DOHH2 (cell line): ENCODE measurements at regions not wholly inside any gene's neighbourhood (a gene's known extent, or its start where the extent isn't known, plus 50 kb on each side); places are given as distances from the start of the nearest gene placed in this dataset.

Experiments used
- H3F3A ChIP-seq: fragments of 200-600 bp; sonication (generic), shearing (Covaris generic); 2 replicates; pipeline ENCODE4 v1.6.0; 2016; ENCODE audit warnings: antibody characterized with exemption, mild to moderate bottlenecking; ENCODE audit not compliant: control insufficient read depth, insufficient read depth
- H3K27ac ChIP-seq: fragments of 200-600 bp; sonication (generic); 2 replicates; pipeline ENCODE4 v1.5.1; 2014; ENCODE audit warnings: low read depth, mild to moderate bottlenecking, low read length, moderate library complexity
- H3K27me3 ChIP-seq: fragments of 200-600 bp; sonication (generic); 2 replicates; pipeline ENCODE4 v1.6.1; 2014; ENCODE audit warnings: mild to moderate bottlenecking, low read length, mixed read lengths; ENCODE audit not compliant: control insufficient read depth
- H3K36me3 ChIP-seq: fragments of 200-600 bp; sonication (generic); 2 replicates; pipeline ENCODE4 v1.6.1; 2014; ENCODE audit warnings: mild to moderate bottlenecking, low read length, moderate library complexity, mixed read lengths; ENCODE audit not compliant: control insufficient read depth
- H3K4me1 ChIP-seq: fragments of 200-600 bp; sonication (generic); 2 replicates; pipeline ENCODE4 v1.6.1; 2014; ENCODE audit warnings: mild to moderate bottlenecking, low read length, mixed read lengths; ENCODE audit not compliant: control insufficient read depth
- H3K4me2 ChIP-seq: fragments of 200-600 bp; sonication (generic); 2 replicates; pipeline ENCODE4 v1.6.0; 2014; ENCODE audit warnings: mild to moderate bottlenecking, low read length, moderate library complexity
- H3K4me3 ChIP-seq: fragments of 200-600 bp; sonication (generic); 2 replicates; pipeline ENCODE4 v1.5.1; 2014; ENCODE audit warnings: mild to moderate bottlenecking, low read length, mixed read lengths
- H3K79me2 ChIP-seq: fragments of 200-600 bp; sonication (generic); 2 replicates; pipeline ENCODE4 v1.6.1; 2014; ENCODE audit warnings: mild to moderate bottlenecking, low read length, mixed read lengths; ENCODE audit not compliant: control insufficient read depth
- H3K9me2 ChIP-seq: fragments of 200-600 bp; sonication (generic); replicated peaks from 2 replicates; pipeline ENCODE4 v1.6.1; 2014; ENCODE audit warnings: mild to moderate bottlenecking, low read length, mixed read lengths; ENCODE audit not compliant: control insufficient read depth
- H3K9me3 ChIP-seq: fragments of 200-600 bp; sonication (generic); 2 replicates; pipeline ENCODE4 v1.6.1; 2014; ENCODE audit warnings: antibody characterized with exemption, low read length, mixed read lengths; ENCODE audit not compliant: control insufficient read depth, insufficient read depth
- H4K20me1 ChIP-seq: fragments of 200-600 bp; sonication (generic); 2 replicates; pipeline ENCODE4 v1.6.0; 2014; ENCODE audit warnings: low read depth, mild to moderate bottlenecking, antibody characterized with exemption, low read length, moderate library complexity; ENCODE audit not compliant: control insufficient read depth, insufficient read depth
- EZH2phosphoT487 ChIP-seq: fragments of 200-600 bp; sonication (generic); IDR thresholded peaks from 2 replicates; pipeline ENCODE4 v1.6.1; 2017; ENCODE audit warnings: borderline replicate concordance, mild to moderate bottlenecking, antibody characterized with exemption, low read length, moderate library complexity, mixed read lengths
- TF ChIP-seq, protein P1 (sequence below): fragments of 200-600 bp; sonication (generic); IDR thresholded peaks from one replicate; pipeline ENCODE4 v1.5.1; 2014; ENCODE audit warnings: antibody characterized with exemption, mild to moderate bottlenecking, low read depth, low read length; ENCODE audit not compliant: poor library complexity, severe bottlenecking

- H3K4me3 ChIP-seq: no peak overlapping the region
- no peaks in the 10 kb centered on the region for H3K4me1 ChIP-seq
- no peak overlapping the region for H3K27ac ChIP-seq
- no peaks in the 10 kb centered on the region for H3K36me3 ChIP-seq
- no peaks in the 10 kb centered on the region for H3K27me3 ChIP-seq
- no peak overlapping the region for H3K4me2 ChIP-seq
- no peaks in the 10 kb centered on the region for H3K9me2 ChIP-seq
- H3K79me2 ChIP-seq: no peaks in the 10 kb centered on the region
- TF ChIP-seq, protein P1, sequence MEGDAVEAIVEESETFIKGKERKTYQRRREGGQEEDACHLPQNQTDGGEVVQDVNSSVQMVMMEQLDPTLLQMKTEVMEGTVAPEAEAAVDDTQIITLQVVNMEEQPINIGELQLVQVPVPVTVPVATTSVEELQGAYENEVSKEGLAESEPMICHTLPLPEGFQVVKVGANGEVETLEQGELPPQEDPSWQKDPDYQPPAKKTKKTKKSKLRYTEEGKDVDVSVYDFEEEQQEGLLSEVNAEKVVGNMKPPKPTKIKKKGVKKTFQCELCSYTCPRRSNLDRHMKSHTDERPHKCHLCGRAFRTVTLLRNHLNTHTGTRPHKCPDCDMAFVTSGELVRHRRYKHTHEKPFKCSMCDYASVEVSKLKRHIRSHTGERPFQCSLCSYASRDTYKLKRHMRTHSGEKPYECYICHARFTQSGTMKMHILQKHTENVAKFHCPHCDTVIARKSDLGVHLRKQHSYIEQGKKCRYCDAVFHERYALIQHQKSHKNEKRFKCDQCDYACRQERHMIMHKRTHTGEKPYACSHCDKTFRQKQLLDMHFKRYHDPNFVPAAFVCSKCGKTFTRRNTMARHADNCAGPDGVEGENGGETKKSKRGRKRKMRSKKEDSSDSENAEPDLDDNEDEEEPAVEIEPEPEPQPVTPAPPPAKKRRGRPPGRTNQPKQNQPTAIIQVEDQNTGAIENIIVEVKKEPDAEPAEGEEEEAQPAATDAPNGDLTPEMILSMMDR: no peak
- no peak for TF ChIP-seq EZH2phosphoT487
- no peaks in the 10 kb centered on the region for H3K9me3 ChIP-seq
- H3F3A ChIP-seq: no peaks in the 10 kb centered on the region
- H4K20me1 ChIP-seq: no peaks in the 10 kb centered on the region
These were observed 219.1 kb upstream of the FMN2 start for GRCh38 chr1:239872626-239873025.

DNA sequence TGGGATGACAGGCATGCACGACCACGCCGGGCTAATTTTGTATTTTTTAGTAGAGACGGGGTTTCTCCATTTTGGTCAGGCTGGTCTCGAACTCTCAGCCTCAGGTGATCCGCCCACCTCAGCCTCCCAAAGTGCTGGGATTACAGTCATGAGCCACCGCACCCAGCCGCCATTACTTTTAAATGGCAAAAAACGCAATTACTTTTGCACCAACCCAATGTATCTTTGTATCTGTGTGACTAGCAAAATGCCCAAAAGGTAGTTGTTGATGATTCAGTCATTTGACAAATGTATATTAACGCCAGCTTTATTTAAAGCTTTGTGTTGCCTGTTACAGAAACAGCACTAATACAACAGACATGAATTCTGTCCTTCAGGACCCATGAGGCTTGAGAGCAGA lies 216.9 kb upstream of the FMN2 start:
- Histone ChIP-seq H3K27me3 (no peaks in the 10 kb centered on the region), H3K36me3 (no peaks in the 10 kb centered on the region), H3K9me3 (no peaks in the 10 kb centered on the region), H4K20me1 (no peaks in the 10 kb centered on the region), H3K4me3 (no peak overlapping the region), H3K27ac (no peak overlapping the region), H3K4me2 (no peak overlapping the region), H3F3A (no peaks in the 10 kb centered on the region), H3K9me2 (no peaks in the 10 kb centered on the region), H3K79me2 (no peaks in the 10 kb centered on the region), H3K4me1 (no peaks in the 10 kb centered on the region)
- TF ChIP-seq, protein P1: no peak
- no peak for TF ChIP-seq EZH2phosphoT487

- Histone ChIP-seq H3K36me3 (no peaks in the 10 kb centered on the region), H3K4me3 (no peak overlapping the region), H3K4me1 (no peaks in the 10 kb centered on the region), H3K27ac (no peak overlapping the region), H3K9me2 (no peaks in the 10 kb centered on the region), H3F3A (no peaks in the 10 kb centered on the region), H3K79me2 (no peaks in the 10 kb centered on the region), H3K4me2 (no peak overlapping the region), H4K20me1 (no peaks in the 10 kb centered on the region), H3K9me3 (no peaks in the 10 kb centered on the region), H3K27me3 (no peaks in the 10 kb centered on the region)
- no peak for TF ChIP-seq EZH2phosphoT487
- TF ChIP-seq, protein P1: no peak
These were observed 212.1 kb upstream of the FMN2 start for GRCh38 chr1:239879321-239880170.
